Astrocyte (in vitro differentiated cells and primary cell): ENCODE measurements at regions not wholly inside any gene's neighbourhood (a gene's known extent, or its start where the extent isn't known, plus 50 kb on each side); places are given as distances from the start of the nearest gene placed in this dataset.

ENCODE experiments used
- EZH2 ChIP-seq: IDR thresholded peaks from 2 replicates; pipeline ENCODE4 v1.6.1; 2012; ENCODE audit warnings: mild to moderate bottlenecking, low read length, inconsistent platforms; ENCODE audit not compliant: insufficient read depth
- TF ChIP-seq, protein P1 (sequence below): IDR thresholded peaks from 2 replicates; pipeline ENCODE4 v1.5.1; 2011; ENCODE audit warnings: low read depth, mild to moderate bottlenecking, inconsistent platforms, low read length, moderate library complexity; ENCODE audit not compliant: insufficient read depth

DNA sequence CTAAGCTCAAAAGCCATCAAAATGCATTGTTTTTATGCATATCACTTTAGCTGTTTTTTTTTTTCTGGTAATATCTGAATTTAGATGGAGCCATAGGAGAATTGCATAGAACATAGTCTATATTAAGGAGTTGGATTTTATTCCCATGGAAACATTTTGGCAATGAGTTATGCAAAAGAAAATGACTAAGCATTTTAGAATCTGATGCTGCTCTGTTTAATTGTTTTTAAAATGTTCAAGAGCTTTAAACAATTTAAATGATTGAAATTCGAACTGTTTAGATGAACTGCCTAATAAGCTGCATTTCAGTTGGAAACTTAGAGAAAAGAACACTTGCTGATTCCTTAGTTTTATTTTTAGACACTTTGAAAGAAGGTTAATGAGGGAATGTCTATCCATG is 1531.5 kb upstream of the B3GALT2 start:
- TF ChIP-seq, protein P1, sequence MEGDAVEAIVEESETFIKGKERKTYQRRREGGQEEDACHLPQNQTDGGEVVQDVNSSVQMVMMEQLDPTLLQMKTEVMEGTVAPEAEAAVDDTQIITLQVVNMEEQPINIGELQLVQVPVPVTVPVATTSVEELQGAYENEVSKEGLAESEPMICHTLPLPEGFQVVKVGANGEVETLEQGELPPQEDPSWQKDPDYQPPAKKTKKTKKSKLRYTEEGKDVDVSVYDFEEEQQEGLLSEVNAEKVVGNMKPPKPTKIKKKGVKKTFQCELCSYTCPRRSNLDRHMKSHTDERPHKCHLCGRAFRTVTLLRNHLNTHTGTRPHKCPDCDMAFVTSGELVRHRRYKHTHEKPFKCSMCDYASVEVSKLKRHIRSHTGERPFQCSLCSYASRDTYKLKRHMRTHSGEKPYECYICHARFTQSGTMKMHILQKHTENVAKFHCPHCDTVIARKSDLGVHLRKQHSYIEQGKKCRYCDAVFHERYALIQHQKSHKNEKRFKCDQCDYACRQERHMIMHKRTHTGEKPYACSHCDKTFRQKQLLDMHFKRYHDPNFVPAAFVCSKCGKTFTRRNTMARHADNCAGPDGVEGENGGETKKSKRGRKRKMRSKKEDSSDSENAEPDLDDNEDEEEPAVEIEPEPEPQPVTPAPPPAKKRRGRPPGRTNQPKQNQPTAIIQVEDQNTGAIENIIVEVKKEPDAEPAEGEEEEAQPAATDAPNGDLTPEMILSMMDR = no peak
- TF ChIP-seq EZH2 = no peak
